Neural progenitor cell (in vitro differentiated cells): ENCODE measurements at regions not wholly inside any gene's neighbourhood (a gene's known extent, or its start where the extent isn't known, plus 50 kb on each side); places are given as distances from the start of the nearest gene placed in this dataset.
A peak's percentile ranks its signal among the peaks of the same experiment; 100 is the strongest.

Experiments
- DNase-seq: peaks from one replicate; pipeline ENCODE4 v3.0.0-alpha.2; 2016; ENCODE audit warnings: low spot score
- H2AFZ ChIP-seq: fragments of 200-600 bp; sonication (generic); replicated peaks from 2 replicates; pipeline ENCODE4 v1.6.1; 2016; ENCODE audit warnings: antibody characterized with exemption
- H3F3A ChIP-seq: fragments of 200-600 bp; sonication (generic); 2 replicates; pipeline ENCODE4 v1.6.1; 2016; ENCODE audit warnings: antibody characterized with exemption, low read depth
- H3K27ac ChIP-seq: fragments of 200-600 bp; sonication (generic); 2 replicates; pipeline ENCODE4 v1.5.1; 2016; ENCODE audit warnings: mild to moderate bottlenecking
- H3K27me3 ChIP-seq: fragments of 200-600 bp; sonication (generic); 2 replicates; pipeline ENCODE4 v1.6.1; 2016; ENCODE audit warnings: mild to moderate bottlenecking, moderate library complexity
- H3K36me3 ChIP-seq: fragments of 200-600 bp; sonication (generic); 2 replicates; pipeline ENCODE4 v1.5.1; 2016
- H3K4me1 ChIP-seq: fragments of 200-600 bp; sonication (generic); 2 replicates; pipeline ENCODE4 v1.6.1; 2016; ENCODE audit warnings: mixed run types
- H3K4me2 ChIP-seq: fragments of 200-600 bp; sonication (generic); 2 replicates; pipeline ENCODE4 v1.6.1; 2016
- H3K4me3 ChIP-seq: fragments of 200-600 bp; sonication (generic); 2 replicates; pipeline ENCODE4 v1.5.1; 2016
- H3K79me2 ChIP-seq: fragments of 200-600 bp; sonication (generic); 2 replicates; pipeline ENCODE4 v1.6.1; 2016; ENCODE audit warnings: low read depth
- H3K9ac ChIP-seq: fragments of 200-600 bp; sonication (generic); 2 replicates; pipeline ENCODE4 v1.6.1; 2016
- H3K9me3 ChIP-seq: fragments of 200-600 bp; sonication (generic); 2 replicates; pipeline ENCODE4 v1.5.1; 2016; ENCODE audit warnings: low read depth
- H4K20me1 ChIP-seq: fragments of 200-600 bp; sonication (generic); 2 replicates; pipeline ENCODE4 v1.6.1; 2016; ENCODE audit warnings: low read depth
- H3K27ac Mint-ChIP-seq: 3 replicates; pipeline ENCODE4 v1.8.0; 2021; ENCODE audit warnings: mixed read lengths
- H3K27me3 Mint-ChIP-seq: 2 replicates; pipeline ENCODE4 v1.8.0; 2022; ENCODE audit warnings: low read depth, mild to moderate bottlenecking, inconsistent platforms, moderate library complexity, mixed read lengths; ENCODE audit not compliant: insufficient read depth
- H3K36me3 Mint-ChIP-seq: 3 replicates; pipeline ENCODE4 v1.8.0; 2021; ENCODE audit warnings: mixed read lengths
- H3K4me1 Mint-ChIP-seq: 3 replicates; pipeline ENCODE4 v1.8.0; 2021; ENCODE audit warnings: mixed read lengths
- H3K4me3 Mint-ChIP-seq: 3 replicates; pipeline ENCODE4 v1.8.0; 2021; ENCODE audit warnings: mild to moderate bottlenecking, moderate library complexity, mixed read lengths
- H3K9me3 Mint-ChIP-seq: 3 replicates; pipeline ENCODE4 v1.8.0; 2020; ENCODE audit warnings: mixed read lengths
- CTCF ChIP-seq: fragments of 200-600 bp; sonication (generic); IDR thresholded peaks from 2 replicates; pipeline ENCODE4 v1.5.1; 2017; ENCODE audit warnings: antibody characterized with exemption, mild to moderate bottlenecking
- EZH2 ChIP-seq: fragments of 200-600 bp; sonication (generic); IDR thresholded peaks from 2 replicates; pipeline ENCODE4 v1.6.1; 2017; ENCODE audit warnings: antibody characterized with exemption, mild to moderate bottlenecking, moderate library complexity
- EZH2phosphoT487 ChIP-seq: fragments of 200-600 bp; sonication (generic); IDR thresholded peaks from 2 replicates; pipeline ENCODE4 v1.6.1; 2017; ENCODE audit warnings: antibody characterized with exemption

- no peaks in the 10 kb centered on the region for H3K36me3 Mint-ChIP-seq
These were observed 214.6 kb upstream of the POU5F2 start for GRCh38 chr5:93956006-93956405.

GRCh38 chr5:93954421-93955069, 213.1 kb upstream of the POU5F2 start:
- H3K4me3 ChIP-seq, result no peak overlapping the region
- H3K27ac ChIP-seq, result no peak overlapping the region
- no peak overlapping the region for H2AFZ ChIP-seq
- Mint-ChIP-seq H3K9me3 (peaks cover under 1% of the 10 kb centered on the region), H3K4me1 (no peaks in the 10 kb centered on the region), H3K4me3 (no peak overlapping the region), H3K27me3 (no peaks in the 10 kb centered on the region), H3K27ac (peak overlapping the region; percentile 14), H3K36me3 (no peaks in the 10 kb centered on the region)
- TF ChIP-seq CTCF (no peak), EZH2 (no peak), EZH2phosphoT487 (no peak)
- no peak overlapping the region for H3K9ac ChIP-seq
- H3K79me2 ChIP-seq, result no peaks in the 10 kb centered on the region
- peak; percentile 11 for DNase-seq
- no peaks in the 10 kb centered on the region for H4K20me1 ChIP-seq
- H3F3A ChIP-seq, result no peaks in the 10 kb centered on the region
- H3K27me3 ChIP-seq, result no peaks in the 10 kb centered on the region
- no peaks in the 10 kb centered on the region for H3K36me3 ChIP-seq
- H3K4me2 ChIP-seq, result no peak overlapping the region
- H3K9me3 ChIP-seq, result no peaks in the 10 kb centered on the region
- H3K4me1 ChIP-seq, result no peaks in the 10 kb centered on the region

More at GRCh38 chr5:93956006-93956405, 214.6 kb upstream of the POU5F2 start:
- Histone ChIP-seq H3K4me2 (no peak overlapping the region), H2AFZ (no peak overlapping the region), H4K20me1 (no peaks in the 10 kb centered on the region), H3K27ac (no peak overlapping the region), H3K36me3 (no peaks in the 10 kb centered on the region), H3K4me3 (no peak overlapping the region), H3F3A (no peaks in the 10 kb centered on the region), H3K9me3 (no peaks in the 10 kb centered on the region), H3K79me2 (no peaks in the 10 kb centered on the region), H3K9ac (no peak overlapping the region), H3K4me1 (no peaks in the 10 kb centered on the region), H3K27me3 (no peaks in the 10 kb centered on the region)
- DNase-seq, result no peak
- H3K9me3 Mint-ChIP-seq, result no peaks in the 10 kb centered on the region
- no peak overlapping the region for H3K27ac Mint-ChIP-seq
- H3K4me1 Mint-ChIP-seq, result no peaks in the 10 kb centered on the region
- H3K27me3 Mint-ChIP-seq, result no peaks in the 10 kb centered on the region
- TF ChIP-seq CTCF (no peak), EZH2phosphoT487 (no peak), EZH2 (no peak)
- H3K4me3 Mint-ChIP-seq, result no peak overlapping the region

- no peak for DNase-seq
- H3K27me3 Mint-ChIP-seq, result no peaks in the 10 kb centered on the region
- no peak overlapping the region for H3K27ac Mint-ChIP-seq
- H3K4me3 ChIP-seq, result no peak overlapping the region
- H3K36me3 Mint-ChIP-seq, result no peaks in the 10 kb centered on the region
- H4K20me1 ChIP-seq, result no peaks in the 10 kb centered on the region
- H3K36me3 ChIP-seq, result no peaks in the 10 kb centered on the region
- H3K4me1 ChIP-seq, result no peaks in the 10 kb centered on the region
- no peaks in the 10 kb centered on the region for H3K4me1 Mint-ChIP-seq
- H3K79me2 ChIP-seq, result no peaks in the 10 kb centered on the region
- no peaks in the 10 kb centered on the region for H3K9me3 ChIP-seq
- no peak overlapping the region for H2AFZ ChIP-seq
- H3K4me3 Mint-ChIP-seq, result no peak overlapping the region
- H3K9me3 Mint-ChIP-seq, result peaks cover 4% of the 10 kb centered on the region
- TF ChIP-seq CTCF, result no peak
- no peak for TF ChIP-seq EZH2
- TF ChIP-seq EZH2phosphoT487, result no peak
- no peak overlapping the region for H3K4me2 ChIP-seq
- peaks cover 5% of the 10 kb centered on the region for H3F3A ChIP-seq
- no peak overlapping the region for H3K9ac ChIP-seq
- H3K27me3 ChIP-seq, result no peaks in the 10 kb centered on the region
- H3K27ac ChIP-seq, result no peak overlapping the region
These were observed 212.0 kb upstream of the POU5F2 start for GRCh38 chr5:93953442-93953841.
